PFSK-1 (cell line): ENCODE measurements at regions not wholly inside any gene's neighbourhood (a gene's known extent, or its start where the extent isn't known, plus 50 kb on each side); places are given as distances from the start of the nearest gene placed in this dataset.

Source experiments
- FOXP2 ChIP-seq: optimal IDR thresholded peaks from 2 replicates; pipeline ENCODE3; 2011; ENCODE audit warnings: borderline replicate concordance, control low read depth, inconsistent platforms; ENCODE audit not compliant: insufficient read depth; ENCODE audit errors: extremely low read length, extremely low read depth
- POLR2AphosphoS5 ChIP-seq: IDR thresholded peaks from 2 replicates; pipeline ENCODE4 v1.6.1; 2012; ENCODE audit warnings: low read depth, mild to moderate bottlenecking, control low read depth, low read length, moderate library complexity
- REST ChIP-seq, 2 experiments: IDR thresholded peaks; 2 replicates each; pipeline versions ENCODE4 v1.6.1 to v1.8.0; 2011 to 2012; ENCODE audit warnings: low read depth in 2 of 2, low read length in 2 of 2, control low read depth in 1 of 2, inconsistent platforms in 1 of 2, mild to moderate bottlenecking in 1 of 2, moderate library complexity in 1 of 2; ENCODE audit not compliant: insufficient read depth in 1 of 2
- SIN3A ChIP-seq: IDR thresholded peaks from 2 replicates; pipeline ENCODE4 v1.6.1; 2012; ENCODE audit warnings: mild to moderate bottlenecking, low read length, moderate library complexity, borderline replicate concordance; ENCODE audit not compliant: insufficient read depth
- TAF1 ChIP-seq: IDR thresholded peaks from 2 replicates; pipeline ENCODE4 v1.6.1; 2012; ENCODE audit warnings: low read length, control low read depth, borderline replicate concordance; ENCODE audit not compliant: insufficient read depth

DNA sequence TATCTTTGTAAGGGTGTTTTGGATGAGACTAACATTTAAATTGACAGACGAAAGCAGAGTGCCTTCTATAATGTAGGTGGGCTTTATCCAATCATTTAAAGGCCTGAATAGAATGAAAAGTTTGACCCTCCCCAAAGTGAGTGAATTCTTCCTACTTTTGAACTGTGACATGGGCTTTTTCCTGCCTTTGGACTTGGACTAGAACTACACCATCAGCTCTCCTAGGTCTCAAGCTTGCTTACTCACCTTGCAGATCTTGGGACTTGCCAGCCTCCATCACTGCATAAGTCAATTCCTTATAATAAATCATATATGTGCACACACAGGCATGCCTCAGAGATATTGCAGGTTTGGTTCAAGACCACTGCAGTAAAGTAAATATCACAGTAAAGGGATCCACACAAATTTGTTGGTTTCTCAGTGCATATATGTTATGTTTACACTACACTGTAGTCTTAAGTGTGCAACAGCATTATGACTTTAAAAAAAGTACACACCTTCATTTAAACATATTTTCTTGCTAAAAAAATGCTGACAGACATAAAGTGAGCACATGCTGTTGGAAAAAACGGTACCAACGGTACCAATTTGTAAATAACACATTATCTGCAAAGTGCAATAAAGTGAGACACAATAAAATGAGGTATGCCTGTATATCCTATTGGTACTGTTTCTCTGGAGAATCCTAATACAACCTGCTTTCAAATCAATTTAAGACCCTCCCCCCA, 51.6 kb upstream of the ATF3 start:
- TF ChIP-seq SIN3A: no peak
- TF ChIP-seq POLR2AphosphoS5: no peak
- no peak for TF ChIP-seq REST (IDR thresholded peaks at IDR 0.05; ENCODE audit: insufficient read depth in 1 of 2, low read depth in 2 of 2, low read length in 2 of 2)

DNA sequence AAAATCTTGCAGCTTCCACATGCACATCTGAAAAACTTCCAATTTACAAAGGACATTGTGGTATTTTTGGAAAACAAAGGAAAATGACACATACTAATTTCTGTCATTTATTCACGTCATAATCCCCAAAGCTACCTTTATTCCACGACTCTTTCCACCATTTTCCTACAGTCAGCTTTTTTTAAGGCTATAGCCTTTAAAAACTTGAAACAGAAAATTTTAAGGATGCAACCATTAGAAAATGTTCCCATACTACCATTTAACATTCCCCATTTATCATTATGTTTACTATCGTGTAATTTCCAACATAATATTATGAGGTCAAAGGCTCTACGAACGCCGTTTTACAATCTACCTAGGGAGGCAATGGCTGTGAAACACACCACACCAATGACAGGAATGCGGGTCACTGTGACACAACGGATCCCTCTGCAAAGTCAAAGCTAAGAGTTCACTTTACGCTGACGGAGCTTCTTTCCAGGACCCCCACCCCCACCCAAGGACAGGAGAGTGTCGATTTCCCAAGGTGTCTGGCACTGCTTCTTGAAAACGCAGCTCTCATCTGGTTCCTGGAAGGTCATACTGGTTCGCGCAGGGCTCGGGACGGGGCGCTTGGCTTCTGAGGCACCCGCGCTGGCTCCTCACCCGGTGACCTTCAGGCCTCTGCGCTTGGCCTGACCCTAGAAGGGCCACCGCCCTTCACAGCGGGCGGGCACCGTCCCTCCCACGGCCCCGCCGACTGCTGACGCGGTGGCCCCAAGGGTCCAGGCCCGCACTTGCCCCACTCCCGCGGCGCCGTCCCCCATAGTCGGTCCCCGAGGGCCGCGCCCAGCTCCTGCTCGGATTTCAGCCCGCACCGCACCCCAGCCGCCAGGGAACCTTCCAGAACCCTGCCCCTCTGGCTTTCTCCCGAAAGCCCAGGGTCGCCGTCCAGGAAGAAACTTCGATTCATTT, 50.5 kb upstream of the ATF3 start:
- TF ChIP-seq REST (IDR thresholded peaks at IDR 0.05; ENCODE audit: insufficient read depth in 1 of 2, low read depth in 2 of 2, low read length in 2 of 2) (no peak), POLR2AphosphoS5 (no peak), FOXP2 (no peak), TAF1 (no peak), SIN3A (no peak)

DNA sequence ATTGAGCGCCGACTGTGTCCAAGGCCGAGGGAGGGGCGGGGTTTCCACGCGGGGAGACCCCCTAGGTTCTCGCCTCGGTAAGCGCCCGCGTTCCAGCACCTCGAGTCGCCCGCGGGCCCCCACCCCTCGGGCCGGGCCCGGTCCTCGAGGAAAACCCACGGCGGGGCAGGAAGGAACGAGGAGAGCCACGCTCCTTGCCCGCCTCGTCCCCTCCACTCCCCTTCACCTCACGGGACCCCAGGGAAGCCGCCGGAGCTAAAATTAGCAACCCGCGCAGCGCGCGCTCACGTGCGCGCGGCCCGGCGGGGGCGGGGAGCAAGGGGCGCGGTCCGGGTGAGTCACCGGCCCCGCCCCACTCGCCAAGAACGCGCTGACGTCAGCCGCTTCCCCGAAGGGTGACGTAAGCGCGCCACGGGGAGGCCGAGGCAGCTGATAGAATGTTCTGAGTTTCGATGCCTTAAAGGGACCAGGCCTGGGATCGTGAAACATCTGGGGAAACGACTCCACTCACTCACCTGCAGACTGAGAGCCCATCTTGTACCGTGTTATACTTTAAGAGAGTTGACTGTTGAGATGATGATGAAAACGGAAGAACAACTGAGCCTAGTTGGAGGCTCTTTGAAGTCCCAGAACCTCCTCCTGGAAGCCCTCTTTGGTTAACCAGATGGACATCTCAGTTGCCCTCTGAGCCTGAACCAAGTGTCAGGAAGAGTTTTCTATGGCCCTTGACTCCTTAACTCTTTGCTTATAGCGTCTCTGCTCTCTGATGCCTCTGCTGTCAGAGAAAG, 49.7 kb upstream of the ATF3 start:
- TF ChIP-seq FOXP2 (peak; percentile 94), REST (IDR thresholded peaks at IDR 0.05; ENCODE audit: insufficient read depth in 1 of 2, low read depth in 2 of 2, low read length in 2 of 2) (no peak), POLR2AphosphoS5 (no peak), SIN3A (no peak; the same call in 1 of the 2 replicates)
